ENCODE measurements at regions not wholly inside any gene's neighbourhood (a gene's known extent, or its start where the extent isn't known, plus 50 kb on each side); places are given as distances from the start of the nearest gene placed in this dataset.
A peak's percentile ranks its signal among the peaks of the same experiment; 100 is the strongest.

GRCh38 chr11:21911061-21911460, 281.8 kb upstream of the ANO5 start:
- no peak for DNase-seq (ENCODE audit: low read depth)
- TF ChIP-seq CTCF (conservative IDR thresholded peaks at IDR 0.05; ENCODE audit: low read depth, low read length), result no peak
- H3K4me3 ChIP-seq (ENCODE audit: low read depth, low read length), result no peak overlapping the region

GRCh38 chr11:21912285-21912684, 280.6 kb upstream of the ANO5 start:
- H3K4me3 ChIP-seq (ENCODE audit: low read depth, low read length), result no peak overlapping the region
- no peak for TF ChIP-seq CTCF (conservative IDR thresholded peaks at IDR 0.05; ENCODE audit: low read depth, low read length)
- DNase-seq (ENCODE audit: low read depth), result no peak

GRCh38 chr11:21921151-21921550, 271.7 kb upstream of the ANO5 start:
- no peak for DNase-seq (ENCODE audit: low read depth)
- H3K4me3 ChIP-seq (ENCODE audit: low read depth, low read length), result no peak overlapping the region
- TF ChIP-seq CTCF (conservative IDR thresholded peaks at IDR 0.05; ENCODE audit: low read depth, low read length), result no peak

GRCh38 chr11:21924262-21924661, 268.6 kb upstream of the ANO5 start:
- no peak overlapping the region for H3K4me3 ChIP-seq (ENCODE audit: low read depth, low read length)
- TF ChIP-seq CTCF (conservative IDR thresholded peaks at IDR 0.05; ENCODE audit: low read depth, low read length), result no peak
- DNase-seq (ENCODE audit: low read depth), result no peak

GRCh38 chr11:21927628-21928027, 265.3 kb upstream of the ANO5 start:
- DNase-seq (ENCODE audit: low read depth), result peak; percentile 19
- no peak overlapping the region for H3K4me3 ChIP-seq (ENCODE audit: low read depth, low read length)
- no peak for TF ChIP-seq CTCF (conservative IDR thresholded peaks at IDR 0.05; ENCODE audit: low read depth, low read length)

GRCh38 chr11:21928847-21929246, 264.0 kb upstream of the ANO5 start:
- TF ChIP-seq CTCF (conservative IDR thresholded peaks at IDR 0.05; ENCODE audit: low read depth, low read length), result no peak
- no peak overlapping the region for H3K4me3 ChIP-seq (ENCODE audit: low read depth, low read length)
- DNase-seq (ENCODE audit: low read depth), result no peak

GRCh38 chr11:21930408-21930807, 262.5 kb upstream of the ANO5 start:
- no peak for DNase-seq (ENCODE audit: low read depth)
- TF ChIP-seq CTCF (conservative IDR thresholded peaks at IDR 0.05; ENCODE audit: low read depth, low read length), result no peak
- no peak overlapping the region for H3K4me3 ChIP-seq (ENCODE audit: low read depth, low read length)

All from epithelial cell of proximal tubule (primary cell).